ENCODE measurements at regions not wholly inside any gene's neighbourhood (a gene's known extent, or its start where the extent isn't known, plus 50 kb on each side); places are given as distances from the start of the nearest gene placed in this dataset.

- Mint-ChIP-seq H3K27ac (no peak overlapping the region), H3K4me3 (no peak overlapping the region), H3K27me3 (no peaks in the 10 kb centered on the region), H3K9me3 (ENCODE audit: insufficient read depth) (no peaks in the 10 kb centered on the region), H3K4me1 (no peaks in the 10 kb centered on the region)
- no peak for TF ChIP-seq EZH2 (IDR thresholded peaks at IDR 0.05; ENCODE audit: borderline replicate concordance, insufficient read depth, low read depth, low read length, poor library complexity, severe bottlenecking)
- TF ChIP-seq, protein P1, sequence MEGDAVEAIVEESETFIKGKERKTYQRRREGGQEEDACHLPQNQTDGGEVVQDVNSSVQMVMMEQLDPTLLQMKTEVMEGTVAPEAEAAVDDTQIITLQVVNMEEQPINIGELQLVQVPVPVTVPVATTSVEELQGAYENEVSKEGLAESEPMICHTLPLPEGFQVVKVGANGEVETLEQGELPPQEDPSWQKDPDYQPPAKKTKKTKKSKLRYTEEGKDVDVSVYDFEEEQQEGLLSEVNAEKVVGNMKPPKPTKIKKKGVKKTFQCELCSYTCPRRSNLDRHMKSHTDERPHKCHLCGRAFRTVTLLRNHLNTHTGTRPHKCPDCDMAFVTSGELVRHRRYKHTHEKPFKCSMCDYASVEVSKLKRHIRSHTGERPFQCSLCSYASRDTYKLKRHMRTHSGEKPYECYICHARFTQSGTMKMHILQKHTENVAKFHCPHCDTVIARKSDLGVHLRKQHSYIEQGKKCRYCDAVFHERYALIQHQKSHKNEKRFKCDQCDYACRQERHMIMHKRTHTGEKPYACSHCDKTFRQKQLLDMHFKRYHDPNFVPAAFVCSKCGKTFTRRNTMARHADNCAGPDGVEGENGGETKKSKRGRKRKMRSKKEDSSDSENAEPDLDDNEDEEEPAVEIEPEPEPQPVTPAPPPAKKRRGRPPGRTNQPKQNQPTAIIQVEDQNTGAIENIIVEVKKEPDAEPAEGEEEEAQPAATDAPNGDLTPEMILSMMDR (IDR thresholded peaks at IDR 0.05) = no peak
- POLR2A ChIA-PET = no interaction called here
- DNase-seq = no peak
- intact Hi-C loops (cut with micrococcal nuclease) = no loop called here
- WGBS (ENCODE audit: insufficient coverage) = 100% methylated on average over 1 of the region's 1 CpG
- Histone ChIP-seq H3K9me3 (ENCODE audit: control extremely low read depth in 1 of 3, control insufficient read depth in 2 of 3, insufficient read depth in 1 of 3, low read length in 2 of 3) (no peaks in the 10 kb centered on the region), H2AFZ (ENCODE audit: insufficient read depth, low read depth, low read length, poor library complexity, severe bottlenecking) (no peak overlapping the region), H3K27me3 (replicated peaks in 1 of 4; ENCODE audit: control extremely low read depth in 1 of 4, control insufficient read depth in 3 of 4, insufficient read depth in 4 of 4, low read length in 3 of 4) (no peaks in the 10 kb centered on the region), H4K20me1 (ENCODE audit: control insufficient read depth, insufficient read depth, low read length, poor library complexity, severe bottlenecking) (no peaks in the 10 kb centered on the region), H3K4me1 (ENCODE audit: control insufficient read depth in 2 of 2, insufficient read depth in 2 of 2, low read length in 2 of 2) (no peaks in the 10 kb centered on the region), H3K4me2 (replicated peaks; ENCODE audit: low read depth, low read length, poor library complexity, severe bottlenecking) (no peak overlapping the region), H3K27ac (ENCODE audit: low read length in 2 of 2) (no peak overlapping the region), H3K9ac (ENCODE audit: low read length) (no peak overlapping the region), H3K4me3 (ENCODE audit: control extremely low read depth in 1 of 5, extremely low read depth in 1 of 5, insufficient read depth in 1 of 5, low read depth in 2 of 5, low read length in 4 of 5) (no peak overlapping the region), H3K36me3 (replicated peaks in 1 of 2; ENCODE audit: control extremely low read depth in 1 of 2, control insufficient read depth in 1 of 2, extremely low read depth in 1 of 2, insufficient read depth in 2 of 2, low read length in 1 of 2) (no peaks in the 10 kb centered on the region), H3K79me2 (ENCODE audit: control insufficient read depth, insufficient read depth, low read length) (no peaks in the 10 kb centered on the region)
- ATAC-seq (ENCODE audit: low read depth) = no peak
- CTCF ChIA-PET = no interaction called here
These were observed 105.1 kb upstream of the GALNT5 start for GRCh38 chr2:157152362-157152761.

DNA sequence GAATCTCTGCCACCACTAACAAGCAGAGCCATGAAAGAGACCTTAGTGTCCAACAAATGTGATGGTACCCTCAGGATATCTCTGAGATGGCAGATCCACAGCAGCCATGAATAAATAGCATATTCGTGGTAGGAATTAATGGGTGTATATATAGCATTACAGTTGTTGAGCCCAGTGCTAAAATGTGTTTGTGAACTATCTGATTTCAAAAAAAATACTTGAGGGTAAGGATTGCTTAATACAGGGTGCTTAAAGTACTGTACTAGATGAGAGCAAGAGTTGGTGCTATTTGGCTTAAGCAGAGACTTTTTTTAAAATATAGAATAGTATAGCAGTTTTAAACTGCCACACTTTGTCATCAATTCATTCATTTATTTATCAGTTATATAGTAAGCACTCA lies 101.5 kb upstream of the GALNT5 start:
- no peak for ATAC-seq (ENCODE audit: low read depth)
- POLR2A ChIA-PET = no interaction called here

More for the DNA sequence above, 101.5 kb upstream of the GALNT5 start:
- no peak overlapping the region for H2AFZ ChIP-seq (ENCODE audit: insufficient read depth, low read depth, low read length, poor library complexity, severe bottlenecking)
- no peaks in the 10 kb centered on the region for H3K9me3 ChIP-seq (ENCODE audit: control extremely low read depth in 1 of 3, control insufficient read depth in 2 of 3, insufficient read depth in 1 of 3, low read length in 2 of 3)
- no peak overlapping the region for H3K9ac ChIP-seq (ENCODE audit: low read length)
- H3K36me3 ChIP-seq (replicated peaks in 1 of 2; ENCODE audit: control extremely low read depth in 1 of 2, control insufficient read depth in 1 of 2, extremely low read depth in 1 of 2, insufficient read depth in 2 of 2, low read length in 1 of 2) = no peaks in the 10 kb centered on the region
- TF ChIP-seq, protein P1 (IDR thresholded peaks at IDR 0.05) = no peak
- no peak for TF ChIP-seq EZH2 (IDR thresholded peaks at IDR 0.05; ENCODE audit: borderline replicate concordance, insufficient read depth, low read depth, low read length, poor library complexity, severe bottlenecking)
- CTCF ChIA-PET = no interaction called here
- Mint-ChIP-seq H3K9me3 (ENCODE audit: insufficient read depth) (no peaks in the 10 kb centered on the region), H3K27ac (no peak overlapping the region), H3K4me3 (no peak overlapping the region), H3K4me1 (no peaks in the 10 kb centered on the region), H3K27me3 (no peaks in the 10 kb centered on the region)
- WGBS (ENCODE audit: insufficient coverage) = 100% methylated on average over 1 of the region's 1 CpG
- DNase-seq = no peak
- no peaks in the 10 kb centered on the region for H3K4me1 ChIP-seq (ENCODE audit: control insufficient read depth in 2 of 2, insufficient read depth in 2 of 2, low read length in 2 of 2)
- no peak overlapping the region for H3K27ac ChIP-seq (ENCODE audit: low read length in 2 of 2)
- H3K4me2 ChIP-seq (replicated peaks; ENCODE audit: low read depth, low read length, poor library complexity, severe bottlenecking) = no peak overlapping the region
- no peaks in the 10 kb centered on the region for H3K27me3 ChIP-seq (replicated peaks in 1 of 4; ENCODE audit: control extremely low read depth in 1 of 4, control insufficient read depth in 3 of 4, insufficient read depth in 4 of 4, low read length in 3 of 4)
- intact Hi-C loops (cut with micrococcal nuclease) = no loop called here
- H3K4me3 ChIP-seq (ENCODE audit: control extremely low read depth in 1 of 5, extremely low read depth in 1 of 5, insufficient read depth in 1 of 5, low read depth in 2 of 5, low read length in 4 of 5) = no peak overlapping the region
- no peaks in the 10 kb centered on the region for H4K20me1 ChIP-seq (ENCODE audit: control insufficient read depth, insufficient read depth, low read length, poor library complexity, severe bottlenecking)
- no peaks in the 10 kb centered on the region for H3K79me2 ChIP-seq (ENCODE audit: control insufficient read depth, insufficient read depth, low read length)

All from B cell (primary cell).